GM12865 (cell line): ENCODE measurements at regions not wholly inside any gene's neighbourhood (a gene's known extent, or its start where the extent isn't known, plus 50 kb on each side); places are given as distances from the start of the nearest gene placed in this dataset.

Experiments used
- DNase-seq: peaks from one replicate; pipeline ENCODE4 v3.0.0; 2010; ENCODE audit warnings: low read depth
- H3K4me3 ChIP-seq: 2 replicates; pipeline ENCODE4 v1.5.1; 2011; ENCODE audit warnings: mild to moderate bottlenecking, low read depth, low read length, control low read depth
- CTCF ChIP-seq: IDR thresholded peaks from 2 replicates; pipeline ENCODE4 v1.5.1; 2011; ENCODE audit warnings: low read length, control low read depth, low read depth, inconsistent platforms; ENCODE audit not compliant: insufficient read depth; ENCODE audit errors: missing control alignments

GRCh38 chr6:106792536-106793236, 163.3 kb downstream of the QRSL1 start:
- no peak for DNase-seq
- no peak for TF ChIP-seq CTCF
- H3K4me3 ChIP-seq: no peak overlapping the region

- no peak for TF ChIP-seq CTCF
- no peak for DNase-seq
- H3K4me3 ChIP-seq: no peak overlapping the region
These were observed 161.6 kb downstream of the QRSL1 start for GRCh38 chr6:106790935-106791334.

- DNase-seq: peak; percentile 31
- TF ChIP-seq CTCF: no peak
- no peak overlapping the region for H3K4me3 ChIP-seq
These were observed 160.9 kb downstream of the QRSL1 start for GRCh38 chr6:106790149-106790770.

GRCh38 chr6:106789428-106790148, 160.2 kb downstream of the QRSL1 start:
- DNase-seq: no peak
- TF ChIP-seq CTCF: no peak
- no peak overlapping the region for H3K4me3 ChIP-seq

GRCh38 chr6:106788761-106789160, 159.4 kb downstream of the QRSL1 start:
- no peak for TF ChIP-seq CTCF
- no peak overlapping the region for H3K4me3 ChIP-seq
- DNase-seq: no peak

GRCh38 chr6:106787327-106788196, 158.2 kb downstream of the QRSL1 start:
- no peak for DNase-seq
- TF ChIP-seq CTCF: no peak
- no peak overlapping the region for H3K4me3 ChIP-seq
